Stimulated activated CD8-positive, alpha-beta memory T cell treated with anti-CD3 and anti-CD28 coated beads, Interleukin-4, amount 100 ng/mL, for 1 hour (primary cell): ENCODE measurements at regions not wholly inside any gene's neighbourhood (a gene's known extent, or its start where the extent isn't known, plus 50 kb on each side); places are given as distances from the start of the nearest gene placed in this dataset.

Experiments used
- DNase-seq, 2 donors: peaks; one replicate each; pipeline ENCODE4 v3.0.0-alpha.2; 2020; ENCODE audit warnings: low read depth in 2 of 2, low spot score in 1 of 2

DNA sequence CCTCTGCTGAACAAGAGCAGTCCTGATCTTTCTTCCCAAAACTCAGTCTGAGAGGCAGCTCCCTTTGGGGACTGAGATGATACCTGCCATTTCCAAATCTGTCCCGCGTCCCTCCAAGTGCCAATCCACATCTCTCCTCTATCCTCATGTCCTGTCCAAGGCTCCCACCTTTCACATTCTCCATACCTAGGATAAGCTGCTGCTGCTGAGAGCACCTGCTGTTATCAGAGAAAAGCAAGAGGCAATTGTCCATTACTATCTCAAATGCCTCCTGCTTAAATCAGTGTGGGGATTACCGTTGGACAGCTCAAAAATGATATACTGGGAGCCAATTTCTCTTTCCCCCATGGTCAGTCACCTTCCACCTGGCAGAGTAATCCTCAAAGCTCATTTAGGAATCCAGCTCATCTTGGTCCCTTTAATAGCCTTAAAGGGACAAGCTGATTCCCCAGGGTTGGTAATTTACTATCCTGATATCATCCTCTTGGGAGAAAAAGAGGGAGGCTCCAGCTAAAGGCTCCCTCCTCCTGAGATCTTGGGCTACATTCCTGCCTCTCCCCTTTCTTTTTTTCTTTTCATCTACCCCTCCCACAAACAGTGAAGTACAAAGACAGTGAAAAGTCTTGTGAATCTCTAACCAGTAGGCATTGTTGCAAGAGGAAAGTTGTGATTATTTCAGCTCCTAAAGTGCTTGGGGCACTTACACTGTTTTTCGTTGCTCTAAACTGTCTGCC is 278.1 kb upstream of the CAMK1G start:
- no peak for DNase-seq

DNA sequence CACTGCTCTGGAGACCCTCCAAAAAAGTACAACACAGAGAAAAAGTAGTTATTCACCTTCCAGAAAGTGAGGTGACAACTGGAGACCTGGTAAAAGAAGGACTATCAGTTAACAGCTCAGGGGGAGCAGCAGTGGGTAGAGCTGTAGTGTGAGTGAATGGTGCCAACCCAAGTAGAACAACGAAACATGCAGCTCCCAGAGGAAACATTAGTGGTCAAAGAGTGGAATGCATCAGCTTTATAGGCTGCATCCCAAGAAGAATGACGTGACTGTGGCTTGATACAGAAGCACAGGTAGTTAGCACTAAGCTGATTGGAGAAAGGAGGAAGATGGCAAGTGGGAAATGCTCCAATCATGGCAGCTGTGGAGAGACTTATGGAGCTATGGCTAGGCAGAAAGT is 275.7 kb upstream of the CAMK1G start:
- DNase-seq, result no peak

DNA sequence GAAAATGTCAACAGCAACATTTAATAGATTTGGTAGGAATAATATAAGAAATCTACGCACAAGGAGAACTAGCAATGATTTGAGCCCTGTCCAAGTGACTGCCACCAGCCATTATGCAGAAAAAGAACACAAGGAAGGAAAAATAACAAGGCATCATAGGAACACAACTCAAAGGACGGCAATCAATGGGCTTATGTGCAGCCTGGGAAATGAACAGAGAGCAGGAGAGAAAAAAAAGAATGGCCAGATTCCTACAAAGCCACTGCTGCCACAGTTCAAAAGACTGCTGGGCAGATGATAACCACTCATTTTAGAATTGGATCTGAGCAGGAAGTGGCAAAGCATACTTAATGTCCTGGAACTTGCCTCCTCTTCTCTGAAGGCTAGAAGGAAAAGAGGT is 274.3 kb upstream of the CAMK1G start:
- no peak for DNase-seq

DNA sequence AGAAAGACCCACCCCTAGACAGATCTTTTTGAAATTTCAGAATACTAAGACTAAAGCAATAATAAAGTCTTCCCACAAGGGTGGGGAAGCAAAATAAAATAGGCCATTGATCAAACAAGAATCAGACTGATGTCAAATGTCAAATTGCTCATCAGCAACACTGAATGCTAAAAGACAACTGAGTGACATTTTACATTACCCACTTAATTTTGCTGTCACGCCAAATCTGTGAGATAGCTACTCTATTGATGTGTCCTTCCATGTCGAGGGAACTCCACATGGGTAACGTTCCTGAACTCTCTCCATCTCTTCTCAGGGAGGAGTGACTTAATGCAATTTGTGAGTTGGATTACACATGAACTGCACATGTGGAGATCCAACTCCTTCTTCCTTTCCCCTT is 271.7 kb upstream of the CAMK1G start:
- no peak for DNase-seq

DNA sequence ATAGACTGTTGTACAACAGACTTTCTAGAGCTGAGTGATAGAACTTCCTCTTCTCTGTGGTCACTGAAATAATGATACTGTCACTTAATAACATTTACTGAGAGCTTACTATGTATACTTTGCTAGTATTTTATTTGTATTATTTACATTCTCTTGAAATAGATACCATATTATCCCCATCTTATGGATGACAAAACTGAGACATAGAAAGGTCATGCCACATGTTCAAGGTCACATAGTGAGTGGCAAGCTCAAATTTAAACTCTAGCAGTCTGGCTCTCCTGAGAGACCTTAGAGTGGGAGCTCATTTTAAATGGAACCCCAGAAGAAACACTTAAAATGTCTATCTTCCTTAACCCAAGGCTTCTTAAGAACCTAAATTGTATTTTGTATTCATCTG is 266.6 kb upstream of the CAMK1G start:
- no peak for DNase-seq

DNA sequence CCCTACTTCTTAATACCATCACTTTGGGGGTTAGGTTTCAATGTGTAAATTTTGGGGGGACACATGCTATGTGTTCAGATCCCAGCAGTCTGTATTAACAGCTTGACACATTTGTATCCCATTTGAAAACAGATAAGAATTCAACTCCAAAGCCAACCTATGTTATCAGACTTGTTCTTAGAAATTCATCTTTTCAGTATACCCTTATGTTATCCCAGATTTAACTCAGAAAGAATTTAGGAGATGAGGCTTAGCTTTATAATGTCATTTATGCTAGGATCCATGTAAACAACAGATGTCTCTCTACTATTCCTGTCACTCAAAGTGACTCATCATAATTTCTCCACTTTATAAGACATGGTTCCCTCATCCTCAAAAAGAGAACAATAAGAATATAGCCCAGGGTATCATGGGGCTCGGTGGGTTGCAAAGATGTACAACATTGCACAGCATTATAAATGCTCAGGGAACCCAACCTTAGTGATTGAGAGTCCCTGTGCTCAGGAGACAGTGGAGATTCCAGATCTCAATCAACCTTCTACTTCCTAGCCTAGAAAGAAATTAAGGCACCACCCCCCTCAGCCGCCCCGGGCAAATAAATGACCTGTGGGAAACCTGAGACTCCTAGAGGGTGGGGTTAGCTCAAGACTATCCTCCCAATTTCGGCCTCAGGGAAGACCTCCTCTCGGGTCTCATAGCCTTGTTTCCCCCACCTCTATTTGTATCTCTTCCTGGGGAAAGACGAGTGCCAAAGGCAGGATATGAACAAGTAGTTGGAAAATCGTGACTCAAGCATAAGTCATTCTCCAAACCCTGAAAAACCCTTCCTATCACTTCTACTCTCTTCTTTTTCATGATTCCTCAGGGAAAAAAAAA is 265.1 kb upstream of the CAMK1G start:
- DNase-seq, result no peak

DNA sequence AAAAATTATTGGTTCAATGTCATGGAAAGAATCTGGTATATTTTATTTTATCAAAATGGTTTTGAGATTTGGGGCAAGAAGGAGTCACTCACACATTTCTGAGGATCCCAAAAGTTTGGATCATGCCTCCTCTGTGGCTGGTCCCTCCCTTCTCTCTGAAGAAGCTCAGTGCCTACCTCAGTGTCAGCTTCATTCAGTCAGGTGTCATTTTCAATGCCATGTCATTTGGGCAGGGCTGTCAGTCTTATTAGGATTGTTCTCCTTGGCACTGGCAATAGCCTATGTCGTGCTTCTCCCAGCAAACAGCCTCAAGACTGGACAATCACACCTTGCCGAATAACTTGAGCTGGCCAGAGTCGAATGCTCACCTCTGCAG is 264.5 kb upstream of the CAMK1G start:
- no peak for DNase-seq

DNA sequence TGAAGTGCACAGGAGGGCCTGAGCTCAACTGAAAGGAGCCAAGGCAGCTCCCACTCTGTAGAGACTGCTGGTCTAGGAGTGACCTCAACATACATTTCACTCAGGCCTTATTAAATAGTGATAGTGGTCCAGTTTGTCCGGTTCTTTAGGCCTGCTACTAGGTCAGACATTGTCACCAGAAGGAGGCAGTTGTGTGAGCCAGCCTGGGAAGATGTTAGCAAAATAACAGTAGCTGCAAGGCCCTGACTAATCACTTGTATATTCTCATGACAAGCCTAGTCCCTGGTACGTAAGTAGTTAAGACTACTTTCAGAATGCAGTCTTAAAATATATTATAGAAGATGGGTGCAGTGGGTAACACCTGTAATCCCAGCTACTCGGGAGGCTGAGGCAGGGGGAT is 264.0 kb upstream of the CAMK1G start:
- DNase-seq, result no peak

DNA sequence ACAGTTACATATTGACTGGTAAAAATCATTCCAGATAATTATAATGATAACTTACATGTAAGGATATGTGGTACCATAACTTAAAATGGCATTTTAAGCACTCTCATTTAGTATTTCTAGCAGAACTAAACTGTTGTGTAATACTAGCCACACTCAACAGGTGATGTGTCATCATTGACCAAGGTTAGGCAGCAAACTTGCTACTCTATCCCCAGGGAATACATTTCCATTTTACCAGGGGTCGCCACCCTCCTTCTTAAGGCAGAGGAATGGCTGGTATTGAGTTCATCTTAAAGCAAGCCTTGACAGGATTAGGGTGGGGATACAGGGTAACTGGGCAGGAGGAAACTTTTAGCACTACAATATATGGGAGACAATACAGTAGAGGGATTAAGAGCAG is 259.8 kb upstream of the CAMK1G start:
- DNase-seq, result no peak

DNA sequence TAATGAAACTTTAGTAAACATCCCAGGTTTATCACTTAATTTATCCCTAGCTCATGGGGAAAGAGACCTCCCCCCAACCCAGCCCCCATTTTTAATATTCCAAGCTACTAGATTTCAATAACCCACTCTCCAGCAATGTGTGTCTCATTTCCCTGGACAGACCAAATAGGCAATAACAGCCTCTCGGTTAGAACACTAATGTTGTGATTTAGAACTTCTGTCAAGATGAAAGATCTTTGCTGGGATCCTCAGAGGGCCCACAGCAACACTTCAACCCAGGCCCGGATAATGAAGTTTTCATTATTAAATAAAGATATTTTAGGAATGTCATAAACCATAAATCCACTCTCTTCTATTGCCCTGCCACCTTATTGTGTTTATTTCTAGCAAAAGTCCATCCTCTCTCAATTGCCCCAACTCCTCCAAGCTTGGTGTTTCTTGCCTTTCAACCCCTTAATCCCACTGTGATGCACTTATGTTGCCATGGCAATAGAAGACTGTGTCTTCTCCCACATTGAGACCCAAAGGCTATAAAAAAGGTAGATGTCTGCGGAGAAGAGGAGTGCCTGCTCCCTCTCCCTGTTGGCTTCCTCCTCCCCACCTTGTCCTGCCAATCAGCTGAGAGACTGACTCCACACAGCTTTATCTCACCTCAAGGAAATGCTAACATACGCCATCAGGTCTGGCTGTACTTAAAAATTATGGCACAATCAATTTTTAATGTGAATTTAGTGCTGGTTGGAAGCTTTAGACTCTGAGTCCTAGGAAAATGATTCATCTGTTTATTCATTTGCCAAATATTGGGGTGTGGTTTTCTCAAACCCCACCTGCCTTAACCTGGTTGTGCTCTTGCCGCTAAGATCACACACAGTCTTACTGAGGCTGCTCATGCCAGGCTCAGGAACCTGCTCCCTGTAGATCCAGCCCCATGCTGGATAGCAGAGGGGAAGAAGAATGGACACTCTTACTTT is 258.3 kb upstream of the CAMK1G start:
- DNase-seq, result no peak

DNA sequence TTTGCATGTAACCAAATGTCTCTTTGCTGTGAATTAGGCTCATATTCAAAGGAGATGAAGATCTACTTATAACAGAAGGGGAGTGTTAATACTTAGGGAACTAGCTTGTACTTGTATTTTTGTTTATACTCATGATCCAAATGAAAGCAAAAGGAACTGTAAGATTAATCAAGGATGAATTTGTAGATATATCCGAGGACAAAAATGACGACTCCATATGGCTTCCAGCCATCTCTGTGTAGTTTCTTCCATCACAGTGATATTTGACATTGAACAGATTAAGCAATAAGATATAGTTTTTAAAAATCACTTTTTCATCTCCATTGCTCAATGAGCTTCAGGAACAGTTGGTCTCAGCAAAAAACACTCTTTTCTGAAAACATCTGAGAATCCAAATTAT is 257.4 kb upstream of the CAMK1G start:
- DNase-seq, result no peak

DNA sequence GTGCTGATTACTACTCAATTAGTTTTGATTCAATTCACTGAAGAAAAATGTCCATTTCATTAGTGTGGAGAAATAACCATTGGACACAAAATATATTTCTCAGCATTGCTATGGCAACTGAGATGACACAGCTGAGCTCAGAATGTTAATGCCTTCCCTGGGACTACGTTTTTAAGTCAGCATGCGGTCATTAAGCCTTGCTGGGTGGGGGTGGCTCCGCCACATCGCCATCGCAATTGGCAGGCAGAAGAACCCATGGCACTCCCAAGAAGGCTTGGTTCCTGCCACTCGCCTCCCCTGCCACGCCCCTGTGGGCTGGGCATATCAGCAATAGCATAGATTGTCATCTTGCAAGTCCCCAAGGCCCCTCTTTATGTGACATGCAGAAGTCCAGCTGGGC is 256.7 kb upstream of the CAMK1G start:
- no peak for DNase-seq

DNA sequence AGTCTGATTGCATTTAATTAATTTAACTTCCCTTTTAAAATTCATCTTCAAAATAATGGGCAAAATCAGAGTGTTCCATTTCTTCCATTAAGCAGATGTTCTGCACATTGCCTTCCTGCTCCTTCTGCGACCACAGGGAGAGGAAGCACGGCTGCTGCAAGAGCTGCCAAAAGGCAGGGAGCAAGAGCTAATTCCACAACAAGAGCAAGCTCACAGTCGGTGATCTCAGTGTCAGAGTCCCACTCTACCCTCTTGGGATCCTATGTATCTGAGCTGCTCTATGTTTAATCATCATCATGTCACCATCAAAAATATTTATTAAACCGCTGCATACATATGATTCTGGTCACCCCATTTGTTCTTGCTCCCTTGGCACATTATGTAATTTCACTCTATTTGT is 255.3 kb upstream of the CAMK1G start:
- DNase-seq, result no peak

DNA sequence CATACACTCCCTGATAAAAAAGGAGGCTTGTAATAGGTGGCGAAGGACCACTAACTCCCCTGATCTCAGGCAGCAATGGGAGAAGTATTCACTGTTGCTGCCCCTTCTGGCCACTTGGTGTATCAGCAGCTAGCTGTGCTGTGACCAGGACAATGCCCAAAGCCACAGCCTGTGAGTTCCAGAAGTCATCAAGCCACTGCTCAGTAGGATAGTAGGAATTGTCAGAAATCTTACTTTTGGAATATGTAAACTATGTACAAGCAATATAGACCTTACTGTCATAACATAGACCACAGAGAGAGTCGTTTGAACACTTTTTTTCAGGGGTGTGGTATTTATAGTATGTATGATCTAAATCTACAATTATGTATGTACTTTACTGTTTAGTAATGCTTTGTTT is 248.3 kb upstream of the CAMK1G start:
- DNase-seq, result no peak

DNA sequence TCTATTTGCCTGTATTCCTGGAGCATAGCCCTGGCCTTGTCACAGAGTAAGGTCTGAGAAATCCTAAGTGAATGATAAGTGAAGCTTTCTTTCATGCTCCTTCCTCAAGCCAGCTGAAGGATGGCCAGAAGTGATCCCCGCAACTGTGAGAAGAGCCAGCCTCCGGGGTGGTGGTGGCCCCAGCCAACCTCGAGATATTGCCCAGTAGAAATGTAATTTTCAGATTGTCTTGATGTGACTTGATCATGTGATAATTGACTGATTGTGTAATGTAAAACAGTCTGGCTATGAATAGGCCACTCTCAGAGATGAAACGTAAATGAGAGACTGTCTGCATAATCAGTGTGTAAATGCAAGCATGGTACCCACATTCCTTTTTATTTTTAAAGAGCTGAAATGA is 242.4 kb upstream of the CAMK1G start:
- no peak for DNase-seq

DNA sequence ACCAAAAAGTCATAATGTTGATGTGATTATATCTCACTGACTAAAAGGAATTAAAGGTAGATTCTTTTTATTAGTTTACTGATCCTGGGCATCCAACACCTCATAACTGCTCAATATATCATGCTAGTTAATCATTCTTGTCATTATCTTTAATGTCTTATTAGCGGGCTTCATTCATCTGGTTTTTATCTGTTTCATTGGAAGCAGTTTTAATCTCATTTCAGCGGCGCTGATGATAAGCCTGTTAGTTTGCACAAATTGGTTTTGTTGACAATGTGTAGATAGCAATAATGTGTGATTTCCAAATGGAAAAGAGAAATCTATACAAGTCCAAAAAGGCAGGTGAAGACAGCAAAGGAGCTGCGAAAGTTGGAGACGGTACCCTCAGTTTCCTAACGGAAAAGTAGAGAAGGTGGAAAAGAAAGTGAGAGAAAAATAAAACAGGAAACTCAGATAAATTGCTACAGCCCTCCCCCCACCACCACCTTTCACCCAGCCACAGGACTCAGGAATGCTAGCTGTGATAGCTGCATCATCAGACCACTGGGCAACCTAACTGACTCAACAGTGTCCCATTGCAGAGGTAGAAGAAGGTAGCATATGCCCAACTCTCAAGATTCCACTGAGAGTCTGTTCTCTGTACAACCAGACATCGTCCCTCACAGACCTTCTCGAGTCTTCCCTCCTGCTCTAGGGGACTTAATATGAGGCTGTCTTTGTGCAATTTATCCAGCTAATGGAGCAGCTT is 241.7 kb upstream of the CAMK1G start:
- DNase-seq, result no peak

DNA sequence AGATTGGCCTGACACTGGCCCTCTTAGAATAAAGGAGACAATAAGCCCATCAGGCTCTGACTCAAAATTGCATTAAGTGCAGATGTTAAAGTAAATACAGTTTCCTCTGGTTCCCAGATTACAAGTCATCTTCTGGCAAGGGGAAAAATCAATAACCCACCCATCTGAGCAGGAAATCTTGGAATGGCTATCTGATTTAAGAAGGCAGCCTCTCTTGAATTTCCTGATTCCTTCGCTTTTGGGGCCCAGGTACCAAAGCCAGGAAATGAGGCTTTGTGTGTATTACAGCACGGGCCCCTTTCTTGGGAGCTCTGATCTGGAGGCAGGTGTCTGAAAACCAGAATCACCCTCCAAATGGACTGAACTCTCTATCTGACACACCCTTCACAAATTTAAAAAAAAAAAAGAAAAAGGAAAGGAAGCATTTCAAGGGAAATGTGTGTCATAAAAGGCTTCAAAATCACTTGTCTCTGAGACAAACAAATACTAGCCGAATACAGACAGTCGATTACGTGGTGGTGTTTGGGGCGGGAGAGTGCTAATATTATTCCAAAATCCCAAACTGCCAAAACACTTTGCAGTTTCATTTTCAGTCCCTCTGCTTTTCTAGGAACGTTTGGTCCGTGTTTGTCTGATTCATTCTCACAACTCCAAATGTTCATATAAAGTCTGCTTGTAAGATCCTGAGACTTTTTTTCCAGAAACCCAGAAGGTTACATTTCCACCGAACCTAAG is 240.9 kb upstream of the CAMK1G start:
- no peak for DNase-seq

DNA sequence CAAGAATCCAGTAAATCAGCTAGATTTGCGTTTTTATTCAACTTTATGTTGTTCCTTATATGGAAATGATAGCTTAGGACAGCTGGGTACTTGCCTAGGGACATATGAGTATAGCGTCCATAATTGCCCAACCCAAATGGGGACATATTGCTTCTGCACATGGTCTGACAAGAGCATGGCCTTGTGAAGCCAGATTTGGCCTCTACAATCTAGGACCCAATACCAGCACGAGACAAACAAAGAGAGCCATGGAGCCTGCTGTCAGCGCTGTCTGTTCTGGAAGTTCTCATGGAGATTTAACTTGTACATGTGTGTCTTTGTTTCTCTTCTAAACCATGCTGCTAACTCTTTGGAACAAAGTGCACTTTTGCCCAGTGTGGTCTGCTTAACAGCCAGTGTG is 240.0 kb upstream of the CAMK1G start:
- no peak for DNase-seq

DNA sequence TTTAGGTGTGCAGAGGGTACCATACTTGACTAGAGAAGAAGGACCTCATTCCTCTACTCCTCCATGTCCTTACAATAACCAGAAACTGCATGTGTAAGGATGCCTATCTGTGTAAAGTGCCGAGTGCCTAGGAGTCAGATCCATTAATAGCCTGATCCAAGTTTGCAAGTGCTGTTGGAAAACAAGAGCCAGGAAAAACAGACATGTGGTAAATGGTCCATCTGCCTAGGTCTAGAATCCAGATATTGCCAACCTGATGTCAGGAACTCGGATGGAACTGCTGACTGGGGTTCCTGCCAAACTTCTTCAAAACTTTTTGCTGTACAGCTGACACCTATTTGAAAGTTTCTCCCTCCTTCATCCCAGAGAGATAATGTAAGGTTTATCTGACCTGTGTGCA is 239.4 kb upstream of the CAMK1G start:
- no peak for DNase-seq
